IMR-90 (cell line): ENCODE measurements at regions not wholly inside any gene's neighbourhood (a gene's known extent, or its start where the extent isn't known, plus 50 kb on each side); places are given as distances from the start of the nearest gene placed in this dataset.

ENCODE experiments used
- BHLHE40 ChIP-seq: fragments of 150-350 bp; IDR thresholded peaks from 2 replicates; pipeline ENCODE4 v1.6.1; 2016; ENCODE audit warnings: mild to moderate bottlenecking, low read depth, low read length
- CEBPB ChIP-seq: IDR thresholded peaks from 2 replicates; pipeline ENCODE4 v1.6.1; 2012; ENCODE audit warnings: low read depth, low read length, improper control_type of control experiment
- CTCF ChIP-seq: conservative IDR thresholded peaks from 2 replicates; pipeline ENCODE4 v1.5.1; 2012; ENCODE audit warnings: mild to moderate bottlenecking, low read depth, low read length, improper control_type of control experiment
- RAD21 ChIP-seq: IDR thresholded peaks from 2 replicates; pipeline ENCODE4 v1.6.1; 2012; ENCODE audit warnings: low read length, improper control_type of control experiment

DNA sequence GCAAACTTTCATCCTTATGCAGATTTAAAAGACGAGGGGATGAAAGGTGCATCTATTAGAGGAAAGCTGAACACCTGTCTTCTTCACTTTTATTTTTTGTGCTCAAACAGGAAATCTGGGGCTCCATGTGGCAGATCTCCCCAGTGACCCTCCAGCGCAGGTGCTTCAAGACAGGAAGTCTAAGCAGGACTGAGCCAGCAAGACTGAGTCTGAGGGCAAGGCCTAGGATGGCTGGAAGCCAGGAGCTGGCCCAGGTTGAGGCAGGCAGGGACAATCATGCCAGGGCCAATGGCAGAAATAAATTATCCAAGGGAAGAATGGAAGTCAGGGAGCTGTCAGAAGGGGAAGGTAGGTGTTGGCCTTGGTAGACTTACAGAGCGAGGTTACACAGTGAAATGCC lies 101.1 kb upstream of the SPON1 start:
- TF ChIP-seq RAD21 (no peak), BHLHE40 (no peak), CTCF (no peak), CEBPB (no peak)
